ENCODE measurements at regions not wholly inside any gene's neighbourhood (a gene's known extent, or its start where the extent isn't known, plus 50 kb on each side); places are given as distances from the start of the nearest gene placed in this dataset.
A peak's percentile ranks its signal among the peaks of the same experiment; 100 is the strongest.

GRCh38 chr1:96361961-96362360 lies 359.6 kb upstream of the PTBP2 start:
- no peak for TF ChIP-seq CTCF (conservative IDR thresholded peaks at IDR 0.05; ENCODE audit: control insufficient read depth, insufficient read depth, low read depth, low read length)
- no peak overlapping the region for H3K4me3 ChIP-seq (ENCODE audit: control insufficient read depth, low read depth, low read length)
- peak; percentile 35 for DNase-seq (ENCODE audit: low read depth)

- DNase-seq (ENCODE audit: low read depth): peak; percentile 99
- no peak for TF ChIP-seq CTCF (conservative IDR thresholded peaks at IDR 0.05; ENCODE audit: control insufficient read depth, insufficient read depth, low read depth, low read length)
- H3K4me3 ChIP-seq (ENCODE audit: control insufficient read depth, low read depth, low read length): no peak overlapping the region
Observed at GRCh38 chr1:96362623-96363022, 359.0 kb upstream of the PTBP2 start.

- no peak overlapping the region for H3K4me3 ChIP-seq (ENCODE audit: control insufficient read depth, low read depth, low read length)
- TF ChIP-seq CTCF (conservative IDR thresholded peaks at IDR 0.05; ENCODE audit: control insufficient read depth, insufficient read depth, low read depth, low read length): no peak
- DNase-seq (ENCODE audit: low read depth): no peak
Observed at GRCh38 chr1:96363826-96364225, 357.8 kb upstream of the PTBP2 start.

- TF ChIP-seq CTCF (conservative IDR thresholded peaks at IDR 0.05; ENCODE audit: control insufficient read depth, insufficient read depth, low read depth, low read length): no peak
- peak; percentile 66 for DNase-seq (ENCODE audit: low read depth)
- H3K4me3 ChIP-seq (ENCODE audit: control insufficient read depth, low read depth, low read length): no peak overlapping the region
Observed at GRCh38 chr1:96364576-96364975, 357.0 kb upstream of the PTBP2 start.

- no peak overlapping the region for H3K4me3 ChIP-seq (ENCODE audit: control insufficient read depth, low read depth, low read length)
- no peak for TF ChIP-seq CTCF (conservative IDR thresholded peaks at IDR 0.05; ENCODE audit: control insufficient read depth, insufficient read depth, low read depth, low read length)
- DNase-seq (ENCODE audit: low read depth): peak; percentile 53
Observed at GRCh38 chr1:96365076-96365475, 356.5 kb upstream of the PTBP2 start.

GRCh38 chr1:96365596-96366390 lies 355.8 kb upstream of the PTBP2 start:
- no peak overlapping the region for H3K4me3 ChIP-seq (ENCODE audit: control insufficient read depth, low read depth, low read length)
- no peak for TF ChIP-seq CTCF (conservative IDR thresholded peaks at IDR 0.05; ENCODE audit: control insufficient read depth, insufficient read depth, low read depth, low read length)
- peak; percentile 58 for DNase-seq (ENCODE audit: low read depth)

Data from fibroblast of mammary gland (primary cell).